Myocyte (in vitro differentiated cells): ENCODE measurements at regions not wholly inside any gene's neighbourhood (a gene's known extent, or its start where the extent isn't known, plus 50 kb on each side); places are given as distances from the start of the nearest gene placed in this dataset.
A peak's percentile ranks its signal among the peaks of the same experiment; 100 is the strongest.

Experiments
- DNase-seq: peaks from one replicate; pipeline ENCODE4 v3.0.0-alpha.2; 2012; ENCODE audit warnings: low read depth

GRCh38 chr4:128364565-128364964, 77.0 kb upstream of the PGRMC2 start:
- DNase-seq, result no peak

GRCh38 chr4:128363966-128364365, 76.4 kb upstream of the PGRMC2 start:
- no peak for DNase-seq

GRCh38 chr4:128362760-128363159, 75.1 kb upstream of the PGRMC2 start:
- no peak for DNase-seq

GRCh38 chr4:128359422-128359821, 71.8 kb upstream of the PGRMC2 start:
- DNase-seq, result no peak

GRCh38 chr4:128358913-128359279, 71.3 kb upstream of the PGRMC2 start:
- DNase-seq, result no peak

- peak; percentile 77 for DNase-seq
These were observed 70.8 kb upstream of the PGRMC2 start for GRCh38 chr4:128358231-128358912.

GRCh38 chr4:128357286-128357685, 69.7 kb upstream of the PGRMC2 start:
- peak; percentile 30 for DNase-seq

- no peak for DNase-seq
These were observed 67.7 kb upstream of the PGRMC2 start for GRCh38 chr4:128355305-128355704.

- DNase-seq, result peak; percentile 47
These were observed 66.7 kb upstream of the PGRMC2 start for GRCh38 chr4:128354205-128354821.

GRCh38 chr4:128353791-128354190, 66.2 kb upstream of the PGRMC2 start:
- DNase-seq, result no peak

- no peak for DNase-seq
These were observed 63.9 kb upstream of the PGRMC2 start for GRCh38 chr4:128351502-128351901.

- DNase-seq, result no peak
These were observed 62.9 kb upstream of the PGRMC2 start for GRCh38 chr4:128350449-128351045.

GRCh38 chr4:128349921-128350320, 62.3 kb upstream of the PGRMC2 start:
- no peak for DNase-seq

- DNase-seq, result peak; percentile 49
These were observed 60.5 kb upstream of the PGRMC2 start for GRCh38 chr4:128347930-128348660.

- DNase-seq, result no peak
These were observed 59.7 kb upstream of the PGRMC2 start for GRCh38 chr4:128347175-128347868.

- no peak for DNase-seq
These were observed 58.6 kb upstream of the PGRMC2 start for GRCh38 chr4:128346054-128346716.

GRCh38 chr4:128345650-128346049, 58.0 kb upstream of the PGRMC2 start:
- no peak for DNase-seq

- no peak for DNase-seq
These were observed 55.1 kb upstream of the PGRMC2 start for GRCh38 chr4:128342762-128343161.

- no peak for DNase-seq
These were observed 54.0 kb upstream of the PGRMC2 start for GRCh38 chr4:128341634-128342033.

GRCh38 chr4:128338634-128339355, 51.2 kb upstream of the PGRMC2 start:
- DNase-seq, result peak; percentile 86
